Stimulated activated CD8-positive, alpha-beta memory T cell treated with anti-CD3 and anti-CD28 coated beads, Interleukin-4, amount 100 ng/mL, for 48 hours (primary cell): ENCODE measurements at regions not wholly inside any gene's neighbourhood (a gene's known extent, or its start where the extent isn't known, plus 50 kb on each side); places are given as distances from the start of the nearest gene placed in this dataset.

ENCODE experiments used
- DNase-seq: peaks from one replicate; pipeline ENCODE4 v3.0.0-alpha.2; 2020

DNA sequence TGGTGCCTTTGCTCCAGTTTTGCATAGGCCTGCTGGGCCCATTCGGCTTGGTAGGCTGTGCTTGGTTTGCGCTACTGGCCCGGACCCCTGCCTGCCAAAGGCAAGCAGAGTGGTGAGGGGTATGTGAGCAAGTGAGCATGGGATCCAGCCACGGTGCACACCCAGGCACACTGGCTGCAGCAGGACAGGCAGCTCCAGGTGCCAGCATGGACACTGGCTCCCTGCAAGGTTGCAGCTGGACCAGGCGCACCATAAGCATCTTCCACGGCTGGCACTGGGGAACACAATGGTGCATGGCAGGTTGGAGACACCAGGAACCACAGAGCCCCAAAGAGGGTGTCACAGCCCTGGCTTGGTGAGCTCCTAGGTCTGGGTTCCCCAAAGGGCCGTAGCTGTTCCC, 693.5 kb upstream of the PTBP2 start:
- DNase-seq: no peak

DNA sequence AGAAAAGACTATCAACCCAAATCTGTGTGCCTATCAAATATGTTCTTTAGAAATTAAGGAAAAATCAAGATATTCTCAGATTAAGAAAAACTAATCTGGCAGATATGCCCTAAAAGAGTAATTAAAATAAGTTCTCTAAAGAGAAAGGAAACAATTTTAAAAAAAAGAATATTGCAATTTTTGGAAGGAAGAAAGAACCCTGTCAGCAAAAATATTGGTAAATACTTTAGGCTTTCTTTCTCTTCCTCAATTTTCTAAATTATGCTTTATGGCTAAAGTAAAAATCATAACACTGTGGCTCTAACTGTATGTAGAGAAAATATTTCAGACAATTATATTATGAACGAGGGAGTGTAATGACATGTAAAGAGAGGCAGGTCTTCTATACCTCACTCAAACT, 691.3 kb upstream of the PTBP2 start:
- DNase-seq: no peak

DNA sequence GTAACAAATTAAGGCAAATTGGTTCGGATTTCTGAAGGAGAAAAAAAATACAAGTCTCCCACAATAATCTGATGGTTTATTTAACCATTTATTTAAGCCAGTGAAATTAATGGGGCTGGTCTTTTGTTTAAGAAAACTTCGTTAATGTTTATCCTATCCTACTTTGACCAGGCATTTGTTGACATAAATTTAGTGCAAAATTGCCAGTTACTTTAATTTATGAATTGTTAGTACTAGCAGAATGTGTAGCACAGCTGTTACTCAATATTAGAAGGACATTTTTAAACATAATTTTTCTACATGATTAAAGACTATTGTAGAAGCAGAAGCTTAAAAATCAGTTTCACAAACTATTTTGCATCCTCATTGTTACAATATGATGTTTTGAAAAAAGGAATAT, 687.6 kb upstream of the PTBP2 start:
- no peak for DNase-seq

GRCh38 chr1:96036763-96037162, 684.8 kb upstream of the PTBP2 start:
- DNase-seq: no peak

GRCh38 chr1:96038636-96039035, 682.9 kb upstream of the PTBP2 start:
- DNase-seq: no peak

- no peak for DNase-seq
These were observed 681.7 kb upstream of the PTBP2 start for GRCh38 chr1:96039910-96040309.

DNA sequence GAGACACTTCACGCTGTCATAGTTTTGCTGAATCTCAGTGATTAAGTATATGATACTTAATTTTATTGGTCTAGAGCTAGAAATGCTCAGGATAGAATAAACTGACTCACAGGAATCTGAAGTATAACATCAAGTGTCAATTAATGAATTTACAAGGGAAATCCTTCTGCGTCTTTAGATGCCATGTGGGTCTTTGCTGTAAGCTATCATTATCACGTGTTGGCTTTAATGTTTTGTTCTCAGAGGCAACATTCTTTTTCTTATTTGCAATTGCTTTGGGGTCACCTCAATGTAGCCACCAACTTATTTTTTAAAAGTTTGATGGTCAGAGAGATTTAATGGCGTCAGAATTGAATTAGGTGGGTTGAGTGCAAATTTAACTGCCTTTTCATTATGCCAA, 680.1 kb upstream of the PTBP2 start:
- DNase-seq: no peak

- no peak for DNase-seq
These were observed 672.9 kb upstream of the PTBP2 start for GRCh38 chr1:96048572-96049212.

DNA sequence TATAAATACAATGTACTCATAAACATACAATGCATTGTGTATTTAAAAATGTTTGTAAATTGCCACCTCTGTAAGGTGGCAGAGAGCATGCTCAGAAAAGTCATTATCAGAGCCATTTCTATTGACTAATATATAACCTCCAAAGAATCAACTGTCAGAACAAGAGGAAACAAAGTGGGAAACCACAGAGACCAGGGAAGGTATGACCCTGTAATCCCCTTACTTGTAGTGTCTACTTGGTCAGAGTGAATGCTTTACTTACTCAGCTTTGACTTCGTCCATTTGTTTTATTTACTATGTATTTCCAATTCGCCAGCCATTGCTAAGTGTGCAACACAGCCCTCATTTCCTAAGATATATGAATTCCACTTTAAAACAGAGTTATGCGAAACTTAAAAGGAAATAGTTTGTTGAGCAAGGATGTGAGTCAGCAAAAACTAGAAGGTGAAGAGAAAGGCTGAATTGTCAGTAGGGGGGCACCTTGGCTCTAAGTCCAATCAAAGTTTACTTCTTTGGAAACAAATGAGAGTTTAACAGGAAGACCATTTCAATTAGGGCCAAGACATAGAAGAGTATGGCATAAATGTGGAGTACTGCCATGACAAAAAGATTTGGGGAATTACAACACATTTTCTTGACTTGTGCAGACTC, 671.7 kb upstream of the PTBP2 start:
- no peak for DNase-seq

DNA sequence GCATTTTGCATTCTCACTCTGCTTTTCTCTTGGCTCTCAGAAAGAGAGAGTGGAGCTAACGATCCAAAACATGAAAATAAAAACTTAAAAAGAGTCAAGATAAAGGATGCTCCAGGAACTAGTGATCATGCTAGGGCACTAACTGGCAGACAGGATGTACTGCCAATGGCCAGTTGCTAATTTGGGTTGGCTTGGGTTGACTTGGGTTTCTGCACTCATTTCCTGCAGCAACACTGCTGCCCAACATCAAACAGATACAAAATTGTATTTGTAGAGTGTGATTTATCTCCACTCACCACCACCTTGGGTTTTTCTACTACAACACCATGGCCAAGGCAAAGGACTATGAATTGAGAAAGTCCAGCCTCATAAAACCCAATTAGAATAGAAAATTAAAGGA, 662.3 kb upstream of the PTBP2 start:
- no peak for DNase-seq

- DNase-seq: no peak
These were observed 661.8 kb upstream of the PTBP2 start for GRCh38 chr1:96059736-96060135.

- no peak for DNase-seq
These were observed 661.0 kb upstream of the PTBP2 start for GRCh38 chr1:96060621-96061020.

DNA sequence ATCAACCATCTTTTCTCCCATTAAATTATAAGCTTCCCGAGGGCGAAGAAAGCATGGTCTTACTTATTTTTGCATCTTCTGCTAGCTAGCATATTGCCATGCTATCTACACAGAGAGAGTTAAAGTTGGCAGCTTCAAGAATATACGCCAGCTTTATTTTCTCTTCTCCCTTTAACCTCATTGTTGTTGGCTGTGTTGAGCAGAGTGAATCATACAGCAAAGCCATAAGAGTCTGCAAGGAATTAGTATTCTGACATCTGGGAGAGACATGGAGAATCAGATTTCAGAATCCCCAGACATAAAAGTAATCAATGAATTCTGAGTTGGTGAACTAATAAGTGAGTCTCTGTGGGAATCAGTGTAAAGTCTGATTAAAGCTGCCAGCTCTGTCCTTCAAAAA, 649.6 kb upstream of the PTBP2 start:
- no peak for DNase-seq

DNA sequence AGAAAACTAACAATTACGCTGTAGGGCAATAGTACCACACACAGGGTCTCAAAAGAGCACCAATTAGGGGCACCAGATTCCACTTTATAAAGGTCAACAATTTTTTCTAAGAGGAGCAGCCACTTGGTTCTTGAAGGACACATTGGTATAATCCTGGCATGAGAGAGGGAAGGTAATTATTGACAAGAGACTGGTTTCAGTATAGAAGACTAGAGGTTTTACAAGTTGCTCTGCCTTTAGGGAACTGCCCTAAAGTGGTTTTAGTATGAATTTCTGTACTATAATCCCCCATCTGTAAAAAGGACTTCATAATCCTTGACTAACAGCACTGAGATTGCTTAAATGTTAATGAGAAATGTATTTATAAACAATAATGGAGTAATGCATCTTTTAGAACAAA, 648.5 kb upstream of the PTBP2 start:
- no peak for DNase-seq

- DNase-seq: no peak
These were observed 647.2 kb upstream of the PTBP2 start for GRCh38 chr1:96074422-96074821.

- no peak for DNase-seq
These were observed 646.6 kb upstream of the PTBP2 start for GRCh38 chr1:96074876-96075577.

DNA sequence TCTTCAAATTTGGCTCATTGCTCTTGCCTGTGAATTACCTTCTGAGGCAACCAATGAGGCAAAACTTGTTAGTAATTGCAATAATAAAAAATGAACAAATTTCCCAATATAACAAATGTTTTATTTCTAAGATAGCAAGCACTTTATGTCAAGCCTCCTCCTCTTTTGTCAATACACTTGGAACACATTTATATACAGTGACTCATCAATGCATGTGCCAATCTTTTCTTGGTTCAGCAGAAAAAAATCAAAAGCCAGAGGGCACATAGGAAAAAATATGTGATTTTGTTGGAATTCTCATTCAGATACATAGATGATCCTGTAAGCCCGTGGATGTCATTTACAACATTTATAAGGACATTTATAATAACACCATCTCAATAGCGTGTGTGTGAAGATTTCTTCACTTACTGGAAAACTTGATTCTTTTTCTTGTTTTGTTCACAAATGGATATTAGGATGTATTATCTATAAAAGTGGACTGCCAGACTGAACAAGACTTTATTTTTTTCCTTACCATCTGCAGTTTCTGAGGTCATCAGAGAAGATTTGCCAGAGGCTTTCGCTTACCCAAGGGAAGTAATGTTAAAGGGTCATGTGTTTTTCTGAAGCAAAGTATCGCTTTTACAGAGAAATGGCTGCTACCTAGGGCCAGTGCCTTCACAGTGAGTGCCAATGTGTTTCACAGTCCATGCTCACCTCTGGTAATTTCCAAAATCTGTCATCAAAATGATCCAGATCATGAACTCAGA, 645.7 kb upstream of the PTBP2 start:
- DNase-seq: no peak

DNA sequence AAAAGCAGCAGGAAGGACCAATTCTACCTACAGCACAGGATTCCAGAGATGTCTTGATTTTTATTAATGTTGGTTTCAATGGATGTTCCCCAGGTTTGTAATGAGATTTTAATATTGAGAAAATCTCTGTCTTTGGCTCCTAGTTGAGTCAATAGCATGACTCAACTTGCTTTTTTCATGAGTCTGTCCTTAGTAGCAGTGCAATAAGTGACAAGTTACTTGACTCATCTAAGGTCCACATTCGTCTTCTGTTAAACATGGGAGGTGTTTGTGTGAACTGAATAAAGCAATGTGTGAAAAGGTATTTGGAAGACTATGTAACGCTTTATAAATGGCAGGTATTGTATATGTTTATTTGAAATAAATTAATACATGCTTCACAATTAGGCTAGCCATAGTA, 645.0 kb upstream of the PTBP2 start:
- DNase-seq: no peak

GRCh38 chr1:96079581-96079980, 642.0 kb upstream of the PTBP2 start:
- DNase-seq: no peak

DNA sequence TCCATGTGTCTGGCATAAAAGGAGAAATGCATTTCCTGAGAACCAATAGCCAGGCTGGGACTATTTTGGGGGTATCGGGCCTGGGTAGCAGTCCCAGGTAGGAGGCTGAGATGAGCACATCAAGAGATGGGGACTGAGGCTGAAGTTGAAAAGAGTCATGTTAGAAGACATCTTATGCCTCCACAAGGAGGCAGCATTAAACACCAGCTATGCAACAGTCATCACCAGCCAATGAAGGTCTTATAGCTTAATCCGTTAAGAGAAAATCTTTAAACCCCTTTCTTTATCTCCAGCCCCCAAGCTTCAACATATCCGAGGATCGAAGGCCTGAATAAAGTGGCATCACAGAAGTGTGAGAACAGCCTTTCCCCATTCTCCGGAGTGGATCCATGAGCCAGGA, 640.7 kb upstream of the PTBP2 start:
- no peak for DNase-seq

GRCh38 chr1:96087719-96088118, 633.9 kb upstream of the PTBP2 start:
- DNase-seq: no peak

- no peak for DNase-seq
These were observed 631.5 kb upstream of the PTBP2 start for GRCh38 chr1:96090134-96090533.

DNA sequence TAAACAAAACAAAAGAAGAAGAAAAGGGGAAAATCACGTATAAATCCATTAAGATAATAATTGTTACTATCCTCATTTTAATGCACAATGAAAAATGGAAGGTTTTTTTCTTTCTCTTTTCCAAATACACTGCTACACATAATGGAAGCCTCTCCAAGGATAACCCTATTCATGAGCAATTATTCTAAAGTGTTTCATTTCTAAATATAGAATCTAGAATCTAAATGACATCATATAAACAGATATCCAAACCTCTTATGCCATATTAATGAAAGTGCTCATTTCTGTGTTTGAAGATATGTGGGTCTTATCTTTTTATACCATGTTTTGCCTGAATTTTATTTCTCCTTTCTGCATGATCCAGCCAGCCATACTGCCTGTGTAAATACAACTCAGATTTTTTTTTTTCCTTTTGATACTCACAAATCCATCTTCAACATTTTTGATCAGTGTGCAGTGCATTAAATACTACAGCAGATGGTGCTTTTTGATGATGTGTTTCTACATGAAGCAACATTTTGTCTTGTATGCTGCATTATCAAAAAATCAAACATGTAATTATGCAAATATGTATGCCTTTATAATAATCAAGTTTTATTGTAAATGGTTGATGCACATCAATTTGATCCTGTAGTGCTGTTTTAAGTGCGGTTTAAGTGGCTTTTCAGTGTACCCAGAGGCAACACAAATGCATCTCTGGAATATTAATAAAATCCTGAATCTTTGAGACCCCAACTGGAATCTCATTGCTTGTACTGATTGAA, 625.6 kb upstream of the PTBP2 start:
- no peak for DNase-seq
